Fibroblast of skin of back (primary cell): ENCODE measurements at regions not wholly inside any gene's neighbourhood (a gene's known extent, or its start where the extent isn't known, plus 50 kb on each side); places are given as distances from the start of the nearest gene placed in this dataset.
"Not testable (repeated sequence)": the region's sequence is repeated elsewhere in the genome, so short reads cannot be mapped to it uniquely, and the experiment has no call there.

Experiments
- DNase-seq: peaks from one replicate; pipeline ENCODE4 v3.0.0-alpha.2; 2013

GRCh38 chr4:53959343-53960120 is 104.9 kb downstream of the CHIC2 start:
- no peak for DNase-seq

- no peak for DNase-seq
These were observed 108.0 kb downstream of the CHIC2 start for GRCh38 chr4:53956454-53956853.

- DNase-seq, result no peak
These were observed 108.4 kb downstream of the CHIC2 start for GRCh38 chr4:53956053-53956452.

- DNase-seq, result no peak
These were observed 113.0 kb downstream of the CHIC2 start for GRCh38 chr4:53951414-53951813.

- peak; percentile 89 for DNase-seq
These were observed 120.9 kb downstream of the CHIC2 start for GRCh38 chr4:53943345-53944085.

GRCh38 chr4:53942712-53943111 is 121.7 kb downstream of the CHIC2 start:
- no peak for DNase-seq

- no peak for DNase-seq
These were observed 123.1 kb downstream of the CHIC2 start for GRCh38 chr4:53941331-53941730.

- not testable (repeated sequence) for DNase-seq
These were observed 124.5 kb downstream of the CHIC2 start for GRCh38 chr4:53939892-53940291.

GRCh38 chr4:53937918-53938317 is 126.5 kb downstream of the CHIC2 start:
- peak; percentile 78 for DNase-seq

- DNase-seq, result no peak
These were observed 127.1 kb downstream of the CHIC2 start for GRCh38 chr4:53937327-53937726.

- peak; percentile 58 for DNase-seq
These were observed 128.6 kb downstream of the CHIC2 start for GRCh38 chr4:53935780-53936179.

GRCh38 chr4:53932796-53933610 is 131.4 kb downstream of the CHIC2 start:
- peak; percentile 98 for DNase-seq

- DNase-seq, result peak; percentile 88
These were observed 132.9 kb downstream of the CHIC2 start for GRCh38 chr4:53931461-53931961.

- DNase-seq, result peak; percentile 93
These were observed 134.2 kb downstream of the CHIC2 start for GRCh38 chr4:53929955-53930798.

GRCh38 chr4:53929311-53929710 is 135.1 kb downstream of the CHIC2 start:
- DNase-seq, result no peak

GRCh38 chr4:53928825-53929224 is 135.6 kb downstream of the CHIC2 start:
- DNase-seq, result peak; percentile 52

GRCh38 chr4:53925050-53925605 is 139.3 kb downstream of the CHIC2 start:
- DNase-seq, result no peak

GRCh38 chr4:53924333-53925049 is 139.9 kb downstream of the CHIC2 start:
- DNase-seq, result no peak

GRCh38 chr4:53923921-53924320 is 140.5 kb downstream of the CHIC2 start:
- no peak for DNase-seq

GRCh38 chr4:53921856-53922255 is 142.5 kb downstream of the CHIC2 start:
- DNase-seq, result no peak

- DNase-seq, result no peak
These were observed 143.5 kb downstream of the CHIC2 start for GRCh38 chr4:53920883-53921282.
